ENCODE measurements at regions not wholly inside any gene's neighbourhood (a gene's known extent, or its start where the extent isn't known, plus 50 kb on each side); places are given as distances from the start of the nearest gene placed in this dataset.

GRCh38 chr13:33583398-33583797 is 234.6 kb upstream of the RFC3 start:
- no peak for DNase-seq
- no peak overlapping the region for H3K4me3 ChIP-seq (ENCODE audit: low read depth, low read length)
- H3K9me3 ChIP-seq (ENCODE audit: severe bottlenecking) = no peaks in the 10 kb centered on the region
- TF ChIP-seq, protein P1, sequence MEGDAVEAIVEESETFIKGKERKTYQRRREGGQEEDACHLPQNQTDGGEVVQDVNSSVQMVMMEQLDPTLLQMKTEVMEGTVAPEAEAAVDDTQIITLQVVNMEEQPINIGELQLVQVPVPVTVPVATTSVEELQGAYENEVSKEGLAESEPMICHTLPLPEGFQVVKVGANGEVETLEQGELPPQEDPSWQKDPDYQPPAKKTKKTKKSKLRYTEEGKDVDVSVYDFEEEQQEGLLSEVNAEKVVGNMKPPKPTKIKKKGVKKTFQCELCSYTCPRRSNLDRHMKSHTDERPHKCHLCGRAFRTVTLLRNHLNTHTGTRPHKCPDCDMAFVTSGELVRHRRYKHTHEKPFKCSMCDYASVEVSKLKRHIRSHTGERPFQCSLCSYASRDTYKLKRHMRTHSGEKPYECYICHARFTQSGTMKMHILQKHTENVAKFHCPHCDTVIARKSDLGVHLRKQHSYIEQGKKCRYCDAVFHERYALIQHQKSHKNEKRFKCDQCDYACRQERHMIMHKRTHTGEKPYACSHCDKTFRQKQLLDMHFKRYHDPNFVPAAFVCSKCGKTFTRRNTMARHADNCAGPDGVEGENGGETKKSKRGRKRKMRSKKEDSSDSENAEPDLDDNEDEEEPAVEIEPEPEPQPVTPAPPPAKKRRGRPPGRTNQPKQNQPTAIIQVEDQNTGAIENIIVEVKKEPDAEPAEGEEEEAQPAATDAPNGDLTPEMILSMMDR (IDR thresholded peaks at IDR 0.05; ENCODE audit: low read depth, low read length) = no peak
- no peaks in the 10 kb centered on the region for H3K27me3 ChIP-seq (ENCODE audit: insufficient read depth, low read depth, severe bottlenecking)
- H3K36me3 ChIP-seq = no peaks in the 10 kb centered on the region
- no peak overlapping the region for H3K27ac ChIP-seq

- Histone ChIP-seq H3K9me3 (ENCODE audit: severe bottlenecking) (peaks cover 3% of the 10 kb centered on the region), H3K36me3 (no peaks in the 10 kb centered on the region), H3K27ac (no peak overlapping the region), H3K4me3 (ENCODE audit: low read depth, low read length) (no peak overlapping the region), H3K27me3 (ENCODE audit: insufficient read depth, low read depth, severe bottlenecking) (no peaks in the 10 kb centered on the region)
- TF ChIP-seq, protein P1 (IDR thresholded peaks at IDR 0.05; ENCODE audit: low read depth, low read length) = no peak
- DNase-seq = no peak
Observed at GRCh38 chr13:33590936-33591335, 227.0 kb upstream of the RFC3 start.

- H3K4me3 ChIP-seq (ENCODE audit: low read depth, low read length) = no peak overlapping the region
- H3K27me3 ChIP-seq (ENCODE audit: insufficient read depth, low read depth, severe bottlenecking) = no peaks in the 10 kb centered on the region
- TF ChIP-seq, protein P1 (IDR thresholded peaks at IDR 0.05; ENCODE audit: low read depth, low read length) = 0 out of 2 replicates have a peak, but pooled peaks have one; percentile 18
- H3K9me3 ChIP-seq (ENCODE audit: severe bottlenecking) = no peaks in the 10 kb centered on the region
- DNase-seq = peak; percentile 40
- no peaks in the 10 kb centered on the region for H3K36me3 ChIP-seq
- no peak overlapping the region for H3K27ac ChIP-seq
Observed at GRCh38 chr13:33606692-33607091, 211.3 kb upstream of the RFC3 start.

DNA sequence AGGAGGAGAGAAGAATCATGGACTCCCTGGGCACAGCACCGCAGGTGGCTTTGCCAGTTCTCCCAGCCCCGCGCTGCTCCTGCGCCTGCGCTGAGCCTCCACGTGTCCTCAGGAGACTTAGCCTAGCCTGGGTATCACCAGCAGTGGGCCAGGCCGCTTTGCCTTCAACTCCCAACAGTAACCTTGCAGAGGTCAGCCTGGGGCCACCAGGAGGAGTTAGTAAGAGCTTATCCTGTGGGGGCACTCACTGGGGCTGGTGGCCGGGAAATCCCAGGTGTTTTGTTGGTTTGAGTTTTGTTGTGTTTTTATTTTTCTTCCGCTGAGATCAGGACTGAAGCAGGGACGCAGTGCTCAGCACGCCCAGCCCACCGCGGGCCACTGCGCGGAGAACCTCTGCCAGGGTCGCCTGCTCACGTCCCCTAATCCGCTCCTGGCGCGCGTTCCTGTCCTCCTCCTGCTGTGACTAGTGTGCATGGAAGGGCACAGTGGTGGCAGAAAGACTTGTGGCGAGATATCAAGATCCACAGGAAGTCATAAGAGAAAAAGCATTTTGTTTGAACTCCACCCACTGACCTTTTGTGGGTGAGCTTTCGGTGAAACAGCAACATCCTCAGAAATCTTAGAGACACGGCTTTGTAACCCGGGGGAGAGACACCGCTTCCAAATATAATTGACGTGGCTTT is 207.4 kb upstream of the RFC3 start:
- no peaks in the 10 kb centered on the region for H3K36me3 ChIP-seq
- no peak overlapping the region for H3K27ac ChIP-seq
- H3K27me3 ChIP-seq (ENCODE audit: insufficient read depth, low read depth, severe bottlenecking) = no peaks in the 10 kb centered on the region
- TF ChIP-seq, protein P1 (IDR thresholded peaks at IDR 0.05; ENCODE audit: low read depth, low read length) = no peak
- H3K9me3 ChIP-seq (ENCODE audit: severe bottlenecking) = no peaks in the 10 kb centered on the region
- peak; percentile 60 for DNase-seq
- H3K4me3 ChIP-seq (ENCODE audit: low read depth, low read length) = no peak overlapping the region

GRCh38 chr13:33611121-33611805 is 206.7 kb upstream of the RFC3 start:
- no peaks in the 10 kb centered on the region for H3K36me3 ChIP-seq
- TF ChIP-seq, protein P1 (IDR thresholded peaks at IDR 0.05; ENCODE audit: low read depth, low read length) = no peak
- no peaks in the 10 kb centered on the region for H3K9me3 ChIP-seq (ENCODE audit: severe bottlenecking)
- DNase-seq = no peak
- H3K27ac ChIP-seq = no peak overlapping the region
- no peak overlapping the region for H3K4me3 ChIP-seq (ENCODE audit: low read depth, low read length)
- H3K27me3 ChIP-seq (ENCODE audit: insufficient read depth, low read depth, severe bottlenecking) = no peaks in the 10 kb centered on the region

Data from WERI-Rb-1 (cell line).